ENCODE measurements at regions not wholly inside any gene's neighbourhood (a gene's known extent, or its start where the extent isn't known, plus 50 kb on each side); places are given as distances from the start of the nearest gene placed in this dataset.

GRCh38 chr3:3334491-3334890, 155.0 kb upstream of the CRBN start:
- TF ChIP-seq POLR2A (IDR thresholded peaks at IDR 0.05; ENCODE audit: low read length) = no peak
- no peak for TF ChIP-seq GATA1 (IDR thresholded peaks at IDR 0.05; ENCODE audit: low read depth, low read length)
